ENCODE measurements at regions not wholly inside any gene's neighbourhood (a gene's known extent, or its start where the extent isn't known, plus 50 kb on each side); places are given as distances from the start of the nearest gene placed in this dataset.

GRCh38 chr16:26877421-26877820 is 189.3 kb upstream of the C16orf82 start:
- no peak for DNase-seq
- Histone ChIP-seq H3K36me3 (ENCODE audit: insufficient read depth, low read length) (no peaks in the 10 kb centered on the region), H3K27ac (ENCODE audit: low read depth, low read length) (no peak overlapping the region), H3K4me1 (ENCODE audit: insufficient read depth, low read length) (no peaks in the 10 kb centered on the region), H3K27me3 (ENCODE audit: insufficient read depth, low read length, poor library complexity, severe bottlenecking) (no peaks in the 10 kb centered on the region), H3K9me3 (ENCODE audit: low read length) (no peaks in the 10 kb centered on the region), H3K4me3 (ENCODE audit: low read length) (no peak overlapping the region)
- no peaks in the 10 kb centered on the region for H3K4me1 Mint-ChIP-seq
- H3K9me3 Mint-ChIP-seq: peaks cover 0 to 6% (median 0%) of the 10 kb centered on the region in 5 donors
- peaks cover 15 to 20% of the 10 kb centered on the region in 2 donors for H3K27me3 Mint-ChIP-seq
- ChIA-PET POLR2A (no interaction called here), CTCF (no interaction called here)
- H3K27ac Mint-ChIP-seq: no peak overlapping the region
- no peak overlapping the region for H3K4me3 Mint-ChIP-seq
- no peaks in the 10 kb centered on the region for H3K36me3 Mint-ChIP-seq

- Histone ChIP-seq H3K36me3 (ENCODE audit: insufficient read depth, low read length) (no peaks in the 10 kb centered on the region), H3K9me3 (ENCODE audit: low read length) (no peaks in the 10 kb centered on the region), H3K27me3 (ENCODE audit: insufficient read depth, low read length, poor library complexity, severe bottlenecking) (no peaks in the 10 kb centered on the region), H3K27ac (ENCODE audit: low read depth, low read length) (no peak overlapping the region), H3K4me1 (ENCODE audit: insufficient read depth, low read length) (no peaks in the 10 kb centered on the region), H3K4me3 (ENCODE audit: low read length) (no peak overlapping the region)
- no peak for DNase-seq
- ChIA-PET POLR2A (no interaction called here), CTCF (no interaction called here)
- Mint-ChIP-seq H3K27ac (no peak overlapping the region), H3K4me1 (no peaks in the 10 kb centered on the region), H3K4me3 (no peak overlapping the region), H3K27me3 (peaks cover 8 to 31% of the 10 kb centered on the region in 2 donors), H3K36me3 (no peaks in the 10 kb centered on the region), H3K9me3 (peaks cover 1 to 7% (median 6%) of the 10 kb centered on the region in 5 donors)
Observed at GRCh38 chr16:26885674-26886073, 181.1 kb upstream of the C16orf82 start.

GRCh38 chr16:26889740-26890139 is 177.0 kb upstream of the C16orf82 start:
- Histone ChIP-seq H3K4me1 (ENCODE audit: insufficient read depth, low read length) (no peaks in the 10 kb centered on the region), H3K27me3 (ENCODE audit: insufficient read depth, low read length, poor library complexity, severe bottlenecking) (no peaks in the 10 kb centered on the region), H3K9me3 (ENCODE audit: low read length) (no peaks in the 10 kb centered on the region), H3K27ac (ENCODE audit: low read depth, low read length) (no peak overlapping the region), H3K36me3 (ENCODE audit: insufficient read depth, low read length) (no peaks in the 10 kb centered on the region), H3K4me3 (ENCODE audit: low read length) (no peak overlapping the region)
- Mint-ChIP-seq H3K4me3 (no peak overlapping the region), H3K27me3 (peaks cover 5 to 22% of the 10 kb centered on the region in 2 donors), H3K4me1 (no peaks in the 10 kb centered on the region), H3K9me3 (peaks cover under 1 to 2% (median 1%) of the 10 kb centered on the region in 5 donors), H3K36me3 (no peaks in the 10 kb centered on the region), H3K27ac (no peak overlapping the region)
- ChIA-PET CTCF (no interaction called here), POLR2A (no interaction called here)
- DNase-seq: no peak

- no peak for DNase-seq
- peaks cover 0 to 1% (median 0%) of the 10 kb centered on the region in 3 donors for H3K36me3 Mint-ChIP-seq
- no peaks in the 10 kb centered on the region for H3K4me1 ChIP-seq (ENCODE audit: insufficient read depth, low read length)
- H3K27me3 Mint-ChIP-seq: peaks cover 7 to 31% of the 10 kb centered on the region in 2 donors
- no peak overlapping the region for H3K27ac ChIP-seq (ENCODE audit: low read depth, low read length)
- ChIA-PET CTCF (no interaction called here), POLR2A (no interaction called here)
- no peaks in the 10 kb centered on the region for H3K36me3 ChIP-seq (ENCODE audit: insufficient read depth, low read length)
- no peaks in the 10 kb centered on the region for H3K9me3 ChIP-seq (ENCODE audit: low read length)
- no peak overlapping the region for H3K4me3 ChIP-seq (ENCODE audit: low read length)
- H3K27ac Mint-ChIP-seq: no peak overlapping the region
- no peaks in the 10 kb centered on the region for H3K4me1 Mint-ChIP-seq
- H3K4me3 Mint-ChIP-seq: no peak overlapping the region
- H3K9me3 Mint-ChIP-seq: peaks cover 0 to 3% (median 0%) of the 10 kb centered on the region in 5 donors
- H3K27me3 ChIP-seq (ENCODE audit: insufficient read depth, low read length, poor library complexity, severe bottlenecking): peaks cover 3% of the 10 kb centered on the region
Observed at GRCh38 chr16:26898200-26898599, 168.5 kb upstream of the C16orf82 start.

- H3K4me3 ChIP-seq (ENCODE audit: low read length): no peak overlapping the region
- Mint-ChIP-seq H3K36me3 (no peaks in the 10 kb centered on the region), H3K27me3 (peaks cover 5 to 15% of the 10 kb centered on the region in 2 donors), H3K4me3 (no peak overlapping the region), H3K27ac (no peak overlapping the region), H3K9me3 (peaks cover 0 to 2% (median 0%) of the 10 kb centered on the region in 5 donors), H3K4me1 (no peaks in the 10 kb centered on the region)
- H3K27ac ChIP-seq (ENCODE audit: low read depth, low read length): no peak overlapping the region
- ChIA-PET POLR2A (no interaction called here), CTCF (no interaction called here)
- H3K9me3 ChIP-seq (ENCODE audit: low read length): no peaks in the 10 kb centered on the region
- no peak for DNase-seq
- H3K27me3 ChIP-seq (ENCODE audit: insufficient read depth, low read length, poor library complexity, severe bottlenecking): peaks cover 3% of the 10 kb centered on the region
- H3K4me1 ChIP-seq (ENCODE audit: insufficient read depth, low read length): no peaks in the 10 kb centered on the region
- no peaks in the 10 kb centered on the region for H3K36me3 ChIP-seq (ENCODE audit: insufficient read depth, low read length)
Observed at GRCh38 chr16:26901196-26901861, 165.4 kb upstream of the C16orf82 start.

- ChIA-PET POLR2A (no interaction called here), CTCF (no interaction called here)
- no peak for DNase-seq
Observed at GRCh38 chr16:26901983-26902382, 164.7 kb upstream of the C16orf82 start.

GRCh38 chr16:26905336-26905735 is 161.4 kb upstream of the C16orf82 start:
- no peak overlapping the region for H3K4me3 Mint-ChIP-seq
- H3K27ac Mint-ChIP-seq: no peak overlapping the region
- Histone ChIP-seq H3K27me3 (ENCODE audit: insufficient read depth, low read length, poor library complexity, severe bottlenecking) (no peaks in the 10 kb centered on the region), H3K4me1 (ENCODE audit: insufficient read depth, low read length) (no peaks in the 10 kb centered on the region), H3K4me3 (ENCODE audit: low read length) (no peak overlapping the region), H3K36me3 (ENCODE audit: insufficient read depth, low read length) (no peaks in the 10 kb centered on the region), H3K27ac (ENCODE audit: low read depth, low read length) (no peak overlapping the region), H3K9me3 (ENCODE audit: low read length) (no peaks in the 10 kb centered on the region)
- peaks cover 0 to 2% (median 0%) of the 10 kb centered on the region in 5 donors for H3K9me3 Mint-ChIP-seq
- CTCF ChIA-PET: no interaction called here
- DNase-seq: no peak
- H3K27me3 Mint-ChIP-seq: peaks cover 8 to 24% of the 10 kb centered on the region in 2 donors
- POLR2A ChIA-PET: no interaction called here
- H3K4me1 Mint-ChIP-seq: no peaks in the 10 kb centered on the region
- H3K36me3 Mint-ChIP-seq: no peaks in the 10 kb centered on the region

More at GRCh38 chr16:26901983-26902382, 164.7 kb upstream of the C16orf82 start:
- H3K9me3 Mint-ChIP-seq: peaks cover 0 to 2% (median 0%) of the 10 kb centered on the region in 5 donors
- Histone ChIP-seq H3K36me3 (ENCODE audit: insufficient read depth, low read length) (no peaks in the 10 kb centered on the region), H3K27ac (ENCODE audit: low read depth, low read length) (no peak overlapping the region), H3K4me3 (ENCODE audit: low read length) (no peak overlapping the region), H3K4me1 (ENCODE audit: insufficient read depth, low read length) (no peaks in the 10 kb centered on the region), H3K27me3 (ENCODE audit: insufficient read depth, low read length, poor library complexity, severe bottlenecking) (no peaks in the 10 kb centered on the region), H3K9me3 (ENCODE audit: low read length) (no peaks in the 10 kb centered on the region)
- no peaks in the 10 kb centered on the region for H3K4me1 Mint-ChIP-seq
- H3K27me3 Mint-ChIP-seq: peaks cover 5 to 15% of the 10 kb centered on the region in 2 donors
- no peak overlapping the region for H3K4me3 Mint-ChIP-seq
- H3K27ac Mint-ChIP-seq: no peak overlapping the region
- H3K36me3 Mint-ChIP-seq: no peaks in the 10 kb centered on the region

- H3K4me1 ChIP-seq (ENCODE audit: insufficient read depth, low read length): no peaks in the 10 kb centered on the region
- Mint-ChIP-seq H3K4me1 (no peaks in the 10 kb centered on the region), H3K36me3 (no peaks in the 10 kb centered on the region), H3K27me3 (peaks cover 4 to 15% of the 10 kb centered on the region in 2 donors), H3K9me3 (no peaks in the 10 kb centered on the region), H3K4me3 (no peak overlapping the region), H3K27ac (no peak overlapping the region)
- POLR2A ChIA-PET: no interaction called here
- no peaks in the 10 kb centered on the region for H3K36me3 ChIP-seq (ENCODE audit: insufficient read depth, low read length)
- H3K4me3 ChIP-seq (ENCODE audit: low read length): no peak overlapping the region
- no peaks in the 10 kb centered on the region for H3K27me3 ChIP-seq (ENCODE audit: insufficient read depth, low read length, poor library complexity, severe bottlenecking)
- H3K9me3 ChIP-seq (ENCODE audit: low read length): no peaks in the 10 kb centered on the region
- CTCF ChIA-PET: no interaction called here
- no peak overlapping the region for H3K27ac ChIP-seq (ENCODE audit: low read depth, low read length)
- no peak for DNase-seq
Observed at GRCh38 chr16:26909623-26910022, 157.1 kb upstream of the C16orf82 start.

Measured in CD8-positive, alpha-beta memory T cell (primary cell).